ENCODE measurements at regions not wholly inside any gene's neighbourhood (a gene's known extent, or its start where the extent isn't known, plus 50 kb on each side); places are given as distances from the start of the nearest gene placed in this dataset.

DNA sequence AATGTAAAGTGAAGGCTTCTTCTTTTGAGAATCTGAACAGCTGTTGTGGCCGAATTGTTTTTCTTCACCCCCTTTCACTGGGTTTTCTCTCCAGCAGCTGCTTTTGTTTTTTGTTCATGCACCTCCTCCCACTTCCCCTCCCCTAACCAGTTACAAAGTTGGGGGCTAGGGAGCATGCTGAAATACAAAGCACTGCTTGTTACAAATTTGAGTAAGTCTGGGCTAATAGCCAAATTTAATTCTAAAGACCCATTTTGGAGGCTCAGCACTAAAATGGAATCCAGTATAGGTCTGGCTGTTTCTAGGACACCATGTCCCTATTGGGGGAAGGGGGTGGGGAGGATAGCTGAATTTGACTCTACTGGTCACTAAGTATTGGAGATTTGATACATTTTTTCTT lies 89.2 kb upstream of the GPM6B start:
- no peaks in the 10 kb centered on the region for H3K4me1 ChIP-seq (ENCODE audit: control insufficient read depth, insufficient read depth, low read length)
- peaks cover 12% of the 10 kb centered on the region for H3K4me1 Mint-ChIP-seq
- no peaks in the 10 kb centered on the region for H3K27me3 Mint-ChIP-seq (ENCODE audit: insufficient read depth)
- TF ChIP-seq, protein P1, sequence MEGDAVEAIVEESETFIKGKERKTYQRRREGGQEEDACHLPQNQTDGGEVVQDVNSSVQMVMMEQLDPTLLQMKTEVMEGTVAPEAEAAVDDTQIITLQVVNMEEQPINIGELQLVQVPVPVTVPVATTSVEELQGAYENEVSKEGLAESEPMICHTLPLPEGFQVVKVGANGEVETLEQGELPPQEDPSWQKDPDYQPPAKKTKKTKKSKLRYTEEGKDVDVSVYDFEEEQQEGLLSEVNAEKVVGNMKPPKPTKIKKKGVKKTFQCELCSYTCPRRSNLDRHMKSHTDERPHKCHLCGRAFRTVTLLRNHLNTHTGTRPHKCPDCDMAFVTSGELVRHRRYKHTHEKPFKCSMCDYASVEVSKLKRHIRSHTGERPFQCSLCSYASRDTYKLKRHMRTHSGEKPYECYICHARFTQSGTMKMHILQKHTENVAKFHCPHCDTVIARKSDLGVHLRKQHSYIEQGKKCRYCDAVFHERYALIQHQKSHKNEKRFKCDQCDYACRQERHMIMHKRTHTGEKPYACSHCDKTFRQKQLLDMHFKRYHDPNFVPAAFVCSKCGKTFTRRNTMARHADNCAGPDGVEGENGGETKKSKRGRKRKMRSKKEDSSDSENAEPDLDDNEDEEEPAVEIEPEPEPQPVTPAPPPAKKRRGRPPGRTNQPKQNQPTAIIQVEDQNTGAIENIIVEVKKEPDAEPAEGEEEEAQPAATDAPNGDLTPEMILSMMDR (conservative IDR thresholded peaks at IDR 0.05): no peak
- H3K4me3 ChIP-seq (ENCODE audit: low read length): no peak overlapping the region
- WGBS, 2 experiments (ENCODE audit: insufficient coverage in 1 of 2, insufficient read length in 1 of 2): no CpG with 5 or more reads among the region's 1 CpG
- no peak overlapping the region for H3K9ac ChIP-seq (ENCODE audit: extremely low read depth, low read length, poor library complexity, severe bottlenecking)
- H3K27ac ChIP-seq (ENCODE audit: low read depth, low read length): peak overlapping the region; percentile 30
- no peaks in the 10 kb centered on the region for H3K27me3 ChIP-seq (ENCODE audit: control insufficient read depth, insufficient read depth, low read length, poor library complexity, severe bottlenecking)
- no peak overlapping the region for H3K4me3 Mint-ChIP-seq
- no peak for DNase-seq
- H3K9me3 Mint-ChIP-seq: peaks cover 47% of the 10 kb centered on the region
- no peak overlapping the region for H3K27ac Mint-ChIP-seq
- peaks cover 4% of the 10 kb centered on the region for H3K36me3 Mint-ChIP-seq (ENCODE audit: low read depth)
- H3K9me3 ChIP-seq (ENCODE audit: control insufficient read depth, low read length): no peaks in the 10 kb centered on the region
- no peaks in the 10 kb centered on the region for H3K36me3 ChIP-seq (ENCODE audit: control insufficient read depth, insufficient read depth, low read length)

DNA sequence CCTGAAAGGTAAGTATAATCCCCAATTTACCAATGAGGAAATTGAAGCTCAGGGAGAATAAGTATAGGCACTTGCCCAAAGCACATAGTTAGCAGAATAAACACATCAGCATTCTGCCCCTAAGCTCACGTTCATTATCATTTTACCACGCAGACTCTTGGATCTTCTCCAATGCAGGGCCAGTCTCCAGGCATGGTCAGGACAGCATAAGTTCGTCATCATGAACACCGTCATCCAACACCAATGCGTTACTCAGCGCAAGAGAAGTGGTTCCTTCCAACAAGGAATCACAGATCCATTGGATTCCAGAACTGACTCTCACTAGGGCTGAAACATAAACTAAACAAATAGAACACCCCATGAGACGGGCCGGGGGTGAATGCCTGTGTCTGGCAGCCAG lies 86.5 kb upstream of the GPM6B start:
- Histone ChIP-seq H3K4me3 (ENCODE audit: low read length) (no peak overlapping the region), H3K27me3 (ENCODE audit: control insufficient read depth, insufficient read depth, low read length, poor library complexity, severe bottlenecking) (no peaks in the 10 kb centered on the region), H3K36me3 (ENCODE audit: control insufficient read depth, insufficient read depth, low read length) (peaks cover under 1% of the 10 kb centered on the region), H3K27ac (ENCODE audit: low read depth, low read length) (no peak overlapping the region), H3K4me1 (ENCODE audit: control insufficient read depth, insufficient read depth, low read length) (no peaks in the 10 kb centered on the region), H3K9me3 (ENCODE audit: control insufficient read depth, low read length) (no peaks in the 10 kb centered on the region), H3K9ac (ENCODE audit: extremely low read depth, low read length, poor library complexity, severe bottlenecking) (no peak overlapping the region)
- 83 to 92% methylated on average over 3 to 8 of the region's 8 CpGs for WGBS, 2 experiments (ENCODE audit: insufficient coverage in 1 of 2, insufficient read length in 1 of 2)
- Mint-ChIP-seq H3K4me3 (no peak overlapping the region), H3K9me3 (peaks cover 56% of the 10 kb centered on the region), H3K27ac (no peak overlapping the region), H3K36me3 (ENCODE audit: low read depth) (peaks cover 4% of the 10 kb centered on the region), H3K4me1 (peaks cover 12% of the 10 kb centered on the region), H3K27me3 (ENCODE audit: insufficient read depth) (no peaks in the 10 kb centered on the region)
- TF ChIP-seq, protein P1 (conservative IDR thresholded peaks at IDR 0.05): no peak
- DNase-seq: no peak

DNA sequence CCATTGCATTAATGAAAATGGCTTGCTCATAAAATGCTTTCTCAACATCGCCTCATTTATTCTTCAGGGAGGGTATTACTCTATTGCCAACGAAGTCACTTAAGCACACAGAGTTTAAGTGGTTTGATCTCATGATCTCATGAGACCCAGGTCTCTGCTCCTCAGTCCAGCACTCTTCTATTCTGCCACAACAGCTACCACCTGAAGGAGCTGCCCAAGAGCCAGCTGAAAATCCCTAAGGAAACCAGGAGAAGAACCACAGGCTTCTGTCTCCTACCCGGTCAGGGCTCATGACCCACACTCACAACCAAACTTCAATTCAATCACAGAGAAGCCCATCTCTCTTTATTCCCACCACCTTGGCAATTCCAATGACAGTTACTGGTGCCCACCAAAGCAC lies 85.5 kb upstream of the GPM6B start:
- 76 to 100% methylated on average over 1 to 3 of the region's 3 CpGs for WGBS, 2 experiments (ENCODE audit: insufficient coverage in 1 of 2, insufficient read length in 1 of 2)
- H3K9me3 Mint-ChIP-seq: peaks cover 59% of the 10 kb centered on the region
- no peak overlapping the region for H3K4me3 ChIP-seq (ENCODE audit: low read length)
- H3K36me3 ChIP-seq (ENCODE audit: control insufficient read depth, insufficient read depth, low read length): peaks cover 3% of the 10 kb centered on the region
- H3K9me3 ChIP-seq (ENCODE audit: control insufficient read depth, low read length): no peaks in the 10 kb centered on the region
- H3K4me3 Mint-ChIP-seq: no peak overlapping the region
- H3K27me3 ChIP-seq (ENCODE audit: control insufficient read depth, insufficient read depth, low read length, poor library complexity, severe bottlenecking): no peaks in the 10 kb centered on the region
- H3K27ac ChIP-seq (ENCODE audit: low read depth, low read length): no peak overlapping the region
- H3K9ac ChIP-seq (ENCODE audit: extremely low read depth, low read length, poor library complexity, severe bottlenecking): no peak overlapping the region
- peaks cover 13% of the 10 kb centered on the region for H3K4me1 Mint-ChIP-seq
- H3K36me3 Mint-ChIP-seq (ENCODE audit: low read depth): peaks cover 4% of the 10 kb centered on the region
- no peaks in the 10 kb centered on the region for H3K4me1 ChIP-seq (ENCODE audit: control insufficient read depth, insufficient read depth, low read length)
- H3K27me3 Mint-ChIP-seq (ENCODE audit: insufficient read depth): no peaks in the 10 kb centered on the region
- DNase-seq: no peak
- no peak overlapping the region for H3K27ac Mint-ChIP-seq
- TF ChIP-seq, protein P1 (conservative IDR thresholded peaks at IDR 0.05): peak; percentile 39

Measured in endodermal cell (in vitro differentiated cells).